ENCODE measurements at regions not wholly inside any gene's neighbourhood (a gene's known extent, or its start where the extent isn't known, plus 50 kb on each side); places are given as distances from the start of the nearest gene placed in this dataset.
A peak's percentile ranks its signal among the peaks of the same experiment; 100 is the strongest.

DNA sequence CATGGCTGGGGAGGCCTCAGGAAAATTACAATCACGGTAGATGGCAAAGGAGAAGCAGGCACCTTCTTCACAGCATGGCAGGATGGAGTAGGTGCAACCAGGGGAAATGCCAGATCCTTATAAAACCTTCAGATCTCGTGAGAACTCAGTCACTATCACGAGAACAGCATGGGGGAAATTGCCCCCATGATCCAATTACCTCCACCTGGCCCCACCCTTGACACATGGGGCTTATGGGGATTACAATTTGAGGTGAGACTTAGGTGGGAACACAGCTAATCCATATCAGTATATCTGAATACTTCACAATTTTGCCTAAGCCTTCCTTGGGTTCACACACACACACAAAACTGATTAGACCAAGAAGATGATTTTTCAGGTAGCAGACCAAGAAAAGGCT lies 145.1 kb upstream of the COL1A2 start:
- POLR2A ChIA-PET = no interaction called here
- H3K79me2 ChIP-seq (ENCODE audit: insufficient read depth) = no peaks in the 10 kb centered on the region
- H3K27ac ChIP-seq (ENCODE audit: low read depth in 2 of 2, low read length in 1 of 2) = no peak overlapping the region
- 79% methylated on average over 3 of the region's 3 CpGs for WGBS (ENCODE audit: low lambda C conversion rate)
- H3K36me3 ChIP-seq (replicated peaks in 1 of 2; ENCODE audit: control insufficient read depth in 1 of 2, insufficient read depth in 2 of 2, low read length in 1 of 2) = no peaks in the 10 kb centered on the region
- no peak overlapping the region for H3K9ac ChIP-seq
- no peak for DNase-seq
- peaks cover 3% of the 10 kb centered on the region for H3F3A ChIP-seq (replicated peaks; ENCODE audit: insufficient read depth)
- TF ChIP-seq SIN3A (IDR thresholded peaks at IDR 0.05; ENCODE audit: borderline replicate concordance, low read depth, low read length) = no peak
- no peak for TF ChIP-seq USF2 (IDR thresholded peaks at IDR 0.05; ENCODE audit: borderline replicate concordance, low read depth, low read length)
- TF ChIP-seq, protein P1, sequence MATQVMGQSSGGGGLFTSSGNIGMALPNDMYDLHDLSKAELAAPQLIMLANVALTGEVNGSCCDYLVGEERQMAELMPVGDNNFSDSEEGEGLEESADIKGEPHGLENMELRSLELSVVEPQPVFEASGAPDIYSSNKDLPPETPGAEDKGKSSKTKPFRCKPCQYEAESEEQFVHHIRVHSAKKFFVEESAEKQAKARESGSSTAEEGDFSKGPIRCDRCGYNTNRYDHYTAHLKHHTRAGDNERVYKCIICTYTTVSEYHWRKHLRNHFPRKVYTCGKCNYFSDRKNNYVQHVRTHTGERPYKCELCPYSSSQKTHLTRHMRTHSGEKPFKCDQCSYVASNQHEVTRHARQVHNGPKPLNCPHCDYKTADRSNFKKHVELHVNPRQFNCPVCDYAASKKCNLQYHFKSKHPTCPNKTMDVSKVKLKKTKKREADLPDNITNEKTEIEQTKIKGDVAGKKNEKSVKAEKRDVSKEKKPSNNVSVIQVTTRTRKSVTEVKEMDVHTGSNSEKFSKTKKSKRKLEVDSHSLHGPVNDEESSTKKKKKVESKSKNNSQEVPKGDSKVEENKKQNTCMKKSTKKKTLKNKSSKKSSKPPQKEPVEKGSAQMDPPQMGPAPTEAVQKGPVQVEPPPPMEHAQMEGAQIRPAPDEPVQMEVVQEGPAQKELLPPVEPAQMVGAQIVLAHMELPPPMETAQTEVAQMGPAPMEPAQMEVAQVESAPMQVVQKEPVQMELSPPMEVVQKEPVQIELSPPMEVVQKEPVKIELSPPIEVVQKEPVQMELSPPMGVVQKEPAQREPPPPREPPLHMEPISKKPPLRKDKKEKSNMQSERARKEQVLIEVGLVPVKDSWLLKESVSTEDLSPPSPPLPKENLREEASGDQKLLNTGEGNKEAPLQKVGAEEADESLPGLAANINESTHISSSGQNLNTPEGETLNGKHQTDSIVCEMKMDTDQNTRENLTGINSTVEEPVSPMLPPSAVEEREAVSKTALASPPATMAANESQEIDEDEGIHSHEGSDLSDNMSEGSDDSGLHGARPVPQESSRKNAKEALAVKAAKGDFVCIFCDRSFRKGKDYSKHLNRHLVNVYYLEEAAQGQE (IDR thresholded peaks at IDR 0.05; ENCODE audit: low read depth, low read length) = no peak
- TF ChIP-seq RAD21 (IDR thresholded peaks at IDR 0.05; ENCODE audit: low read length) = no peak
- TF ChIP-seq YY1 (IDR thresholded peaks at IDR 0.05; ENCODE audit: low read depth) = no peak
- TF ChIP-seq ELF1 (IDR thresholded peaks at IDR 0.05) = no peak
- no peak for TF ChIP-seq FOXM1 (IDR thresholded peaks at IDR 0.05; ENCODE audit: low read depth)
- no peak for TF ChIP-seq EZH2phosphoT487 (IDR thresholded peaks at IDR 0.05; ENCODE audit: borderline replicate concordance, low read depth)
- no peak for TF ChIP-seq NRF1 (IDR thresholded peaks at IDR 0.05; ENCODE audit: low read depth, low read length)
- no peak for TF ChIP-seq NFIC (IDR thresholded peaks at IDR 0.05; ENCODE audit: borderline replicate concordance)
- peaks cover 0 to 22% of the 10 kb centered on the region in 2 experiments; a peak in 2 of 4 replicates for H3K4me1 ChIP-seq (ENCODE audit: control insufficient read depth in 1 of 2, insufficient read depth in 2 of 2, low read depth in 1 of 2, low read length in 1 of 2)
- H3K9me3 ChIP-seq = no peaks in the 10 kb centered on the region
- no peaks in the 10 kb centered on the region for H3K9me2 ChIP-seq
- CTCF ChIA-PET = interaction anchor here (1.3 kb wide), 2 partner anchors 8 to 628 kb away, joined by 3 to 4 read pairs; no protein-coding TSS in a partner anchor
- no peak overlapping the region for H2AFZ ChIP-seq (ENCODE audit: low read depth)
- no peaks in the 10 kb centered on the region for H3K27me3 ChIP-seq (ENCODE audit: insufficient read depth)
- no peak overlapping the region for H3K4me2 ChIP-seq
- H4K20me1 ChIP-seq (ENCODE audit: insufficient read depth) = no peaks in the 10 kb centered on the region
- no peak overlapping the region for H3K4me3 ChIP-seq (ENCODE audit: low read depth in 2 of 2, low read length in 1 of 2)

- no peak for DNase-seq
- no peaks in the 10 kb centered on the region for H3K9me3 ChIP-seq
- TF ChIP-seq TCF12 (IDR thresholded peaks at IDR 0.05) = peak; percentile 35; the same call in 1 of the 2 replicates
- no peak for TF ChIP-seq GABPA (IDR thresholded peaks at IDR 0.05; ENCODE audit: low read depth)
- TF ChIP-seq NRF1 (IDR thresholded peaks at IDR 0.05; ENCODE audit: low read depth, low read length) = no peak
- TF ChIP-seq, protein P2, sequence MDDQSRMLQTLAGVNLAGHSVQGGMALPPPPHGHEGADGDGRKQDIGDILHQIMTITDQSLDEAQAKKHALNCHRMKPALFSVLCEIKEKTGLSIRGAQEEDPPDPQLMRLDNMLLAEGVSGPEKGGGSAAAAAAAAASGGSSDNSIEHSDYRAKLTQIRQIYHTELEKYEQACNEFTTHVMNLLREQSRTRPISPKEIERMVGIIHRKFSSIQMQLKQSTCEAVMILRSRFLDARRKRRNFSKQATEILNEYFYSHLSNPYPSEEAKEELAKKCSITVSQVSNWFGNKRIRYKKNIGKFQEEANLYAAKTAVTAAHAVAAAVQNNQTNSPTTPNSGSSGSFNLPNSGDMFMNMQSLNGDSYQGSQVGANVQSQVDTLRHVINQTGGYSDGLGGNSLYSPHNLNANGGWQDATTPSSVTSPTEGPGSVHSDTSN (IDR thresholded peaks at IDR 0.05) = peak; percentile 24; the same call in 1 of the 2 replicates
- TF ChIP-seq EP300 (IDR thresholded peaks at IDR 0.05; ENCODE audit: borderline replicate concordance in 1 of 2, low read depth in 1 of 2, low read length in 1 of 2) = peak in 1 of 2 experiments; percentile 37; a peak in 1 of 4 replicates
- 0 out of 4 replicates have a peak overlapping the region, but pooled peaks of 1 of the 2 experiments have one; percentile 3 for H3K27ac ChIP-seq (ENCODE audit: low read depth in 2 of 2, low read length in 1 of 2)
- no peak overlapping the region for H3K9ac ChIP-seq
- no peaks in the 10 kb centered on the region for H3K79me2 ChIP-seq (ENCODE audit: insufficient read depth)
- H3K9me2 ChIP-seq = no peaks in the 10 kb centered on the region
- peaks cover 0 to 22% of the 10 kb centered on the region in 2 experiments; a peak in 2 of 4 replicates for H3K4me1 ChIP-seq (ENCODE audit: control insufficient read depth in 1 of 2, insufficient read depth in 2 of 2, low read depth in 1 of 2, low read length in 1 of 2)
- no peak overlapping the region for H2AFZ ChIP-seq (ENCODE audit: low read depth)
- no peak overlapping the region for H3K4me2 ChIP-seq
- H3K27me3 ChIP-seq (ENCODE audit: insufficient read depth) = no peaks in the 10 kb centered on the region
- H3F3A ChIP-seq (replicated peaks; ENCODE audit: insufficient read depth) = peaks cover 3% of the 10 kb centered on the region
- H4K20me1 ChIP-seq (ENCODE audit: insufficient read depth) = no peaks in the 10 kb centered on the region
- no peak overlapping the region for H3K4me3 ChIP-seq (ENCODE audit: low read depth in 2 of 2, low read length in 1 of 2)
- peaks cover 0 to 2% of the 10 kb centered on the region in 2 experiments for H3K36me3 ChIP-seq (replicated peaks in 1 of 2; ENCODE audit: control insufficient read depth in 1 of 2, insufficient read depth in 2 of 2, low read length in 1 of 2)
- ChIA-PET CTCF (interaction anchor here (1.0 to 1.3 kb wide), 2 partner anchors 9 to 628 kb away, joined by 3 read pairs; no protein-coding TSS in a partner anchor), POLR2A (no interaction called here)
- 61% methylated on average over 2 of the region's 2 CpGs for WGBS (ENCODE audit: low lambda C conversion rate)
Observed at GRCh38 chr7:94250124-94250523, 144.6 kb upstream of the COL1A2 start.

Measured in SK-N-SH (cell line).